Renal cortical epithelial cell (primary cell): ENCODE measurements at regions not wholly inside any gene's neighbourhood (a gene's known extent, or its start where the extent isn't known, plus 50 kb on each side); places are given as distances from the start of the nearest gene placed in this dataset.
A peak's percentile ranks its signal among the peaks of the same experiment; 100 is the strongest.

Source experiments
- DNase-seq: peaks from one replicate; pipeline ENCODE4 v3.0.0-alpha.2; 2011; ENCODE audit warnings: low read depth

DNA sequence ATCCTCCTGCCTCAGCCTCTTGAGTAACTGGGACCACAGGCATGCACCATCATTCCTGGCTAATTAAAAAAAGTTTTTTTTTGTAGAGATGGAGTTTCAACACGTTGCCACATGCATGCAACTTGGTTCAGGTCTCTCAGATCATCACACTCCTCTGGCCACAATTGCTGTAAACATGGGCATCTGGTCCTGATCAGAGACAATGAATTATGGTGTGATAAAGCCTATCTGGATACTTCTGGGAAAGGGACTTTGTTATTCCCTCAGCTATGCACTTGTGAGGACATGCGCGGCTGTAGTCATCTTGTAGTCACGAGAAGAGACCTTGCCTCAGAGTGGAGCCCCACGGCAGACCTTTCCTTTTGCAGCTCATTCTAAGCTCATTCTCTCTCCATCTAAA lies 210.9 kb upstream of the ZFP64 start:
- DNase-seq, result no peak

DNA sequence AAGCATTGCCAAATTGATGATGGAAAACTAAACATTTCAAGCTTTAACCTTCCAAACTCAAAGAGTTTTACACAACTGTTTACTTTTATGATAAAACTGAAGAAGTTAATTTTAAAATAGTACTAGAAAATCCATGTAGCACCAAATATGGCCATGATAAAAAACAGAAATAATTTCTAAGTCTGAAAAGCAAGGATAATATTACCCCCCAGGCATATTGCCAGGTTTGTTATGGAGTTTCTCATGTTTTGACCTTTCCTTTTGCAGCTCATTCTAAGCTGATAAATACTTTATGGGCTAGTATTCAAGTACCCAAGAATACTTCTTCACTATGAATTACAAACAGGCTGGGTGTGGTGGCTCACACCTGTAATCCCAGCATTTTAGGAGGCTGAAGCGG lies 209.9 kb upstream of the ZFP64 start:
- DNase-seq, result no peak

DNA sequence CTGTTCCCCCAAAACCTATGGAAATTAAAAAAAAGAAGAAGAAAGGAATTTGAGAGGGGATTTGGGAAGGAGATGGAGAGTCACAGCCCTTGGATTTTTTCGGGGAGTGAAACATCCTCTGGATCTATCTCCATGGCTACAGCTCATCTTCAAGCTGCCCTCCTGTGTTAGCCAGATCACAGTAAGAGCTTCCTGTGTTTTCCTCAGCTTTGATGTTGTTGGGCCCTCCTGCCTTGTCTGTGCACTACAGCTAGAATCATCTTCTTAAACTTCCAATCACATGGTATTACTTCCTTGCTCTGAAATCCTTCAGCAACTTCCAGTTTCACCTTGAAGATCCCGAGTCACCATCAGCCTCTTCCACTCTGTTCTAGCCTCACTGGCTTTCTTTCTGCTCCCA lies 207.8 kb upstream of the ZFP64 start:
- no peak for DNase-seq

DNA sequence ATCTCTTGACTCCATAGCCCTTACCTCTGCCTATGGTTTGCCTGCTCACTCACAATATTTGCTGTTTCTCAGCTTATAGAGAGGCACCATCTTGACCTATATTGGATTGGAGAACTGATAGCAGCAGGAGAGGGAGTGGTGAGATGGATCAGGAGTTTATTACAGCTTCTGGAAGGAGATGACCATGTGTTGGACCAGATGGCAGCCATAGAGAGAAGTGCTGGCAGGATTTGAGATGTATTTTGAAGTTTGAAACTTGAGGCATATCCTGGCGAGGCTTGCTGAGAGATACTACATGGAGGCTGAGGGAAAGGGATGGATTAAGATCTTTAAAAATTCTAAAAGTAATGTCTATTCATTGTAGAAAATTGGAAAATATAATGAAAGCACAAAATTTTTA lies 198.0 kb upstream of the ZFP64 start:
- no peak for DNase-seq

DNA sequence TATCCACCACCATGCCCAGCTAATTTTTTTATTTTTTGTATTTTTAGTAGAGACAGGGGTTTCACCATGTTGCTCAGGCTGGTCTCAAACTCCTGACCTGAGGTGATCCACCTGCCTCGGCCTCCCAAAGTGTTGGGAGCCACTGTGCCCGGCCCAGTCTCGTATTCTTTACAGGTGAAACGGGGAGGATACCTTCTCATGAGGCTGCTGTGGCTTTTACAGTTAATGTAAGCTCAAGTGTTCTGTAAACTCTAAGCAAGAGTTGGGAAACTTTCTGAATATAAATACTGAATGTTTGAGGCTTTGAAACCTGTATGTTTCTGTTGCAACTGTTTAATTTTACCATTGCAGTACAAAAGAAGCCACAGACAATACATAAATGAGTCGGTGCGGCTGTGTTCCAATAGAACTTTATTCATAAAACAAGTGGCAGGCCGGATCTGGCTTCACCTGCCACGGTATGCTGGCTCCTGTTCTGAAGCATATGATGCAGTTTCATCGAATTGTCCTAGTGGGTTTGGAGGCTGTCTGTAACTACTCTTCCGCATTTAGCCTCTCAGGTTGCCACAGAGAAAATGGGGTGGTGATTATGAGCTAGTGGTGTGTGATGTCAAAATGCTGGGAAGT lies 192.5 kb upstream of the ZFP64 start:
- DNase-seq, result no peak

DNA sequence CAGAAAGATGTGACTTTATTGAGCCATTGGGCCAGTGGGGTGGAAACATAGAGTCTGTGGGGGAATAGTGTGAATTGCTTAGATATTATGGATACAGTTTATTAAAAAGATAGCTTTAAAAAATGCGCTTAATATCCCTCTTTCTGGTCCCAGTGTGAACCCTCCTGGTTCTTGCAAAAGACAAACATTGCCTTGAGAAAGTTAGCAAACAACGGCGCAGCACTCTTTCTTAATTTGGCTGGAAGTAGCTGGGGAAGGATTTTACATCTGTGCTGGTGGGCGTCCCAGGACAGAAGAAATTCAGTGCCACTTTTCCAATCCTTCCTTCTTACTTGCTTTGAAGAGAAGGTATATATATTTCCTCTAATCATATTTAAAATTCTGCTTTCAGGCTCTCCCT lies 191.4 kb upstream of the ZFP64 start:
- no peak for DNase-seq

DNA sequence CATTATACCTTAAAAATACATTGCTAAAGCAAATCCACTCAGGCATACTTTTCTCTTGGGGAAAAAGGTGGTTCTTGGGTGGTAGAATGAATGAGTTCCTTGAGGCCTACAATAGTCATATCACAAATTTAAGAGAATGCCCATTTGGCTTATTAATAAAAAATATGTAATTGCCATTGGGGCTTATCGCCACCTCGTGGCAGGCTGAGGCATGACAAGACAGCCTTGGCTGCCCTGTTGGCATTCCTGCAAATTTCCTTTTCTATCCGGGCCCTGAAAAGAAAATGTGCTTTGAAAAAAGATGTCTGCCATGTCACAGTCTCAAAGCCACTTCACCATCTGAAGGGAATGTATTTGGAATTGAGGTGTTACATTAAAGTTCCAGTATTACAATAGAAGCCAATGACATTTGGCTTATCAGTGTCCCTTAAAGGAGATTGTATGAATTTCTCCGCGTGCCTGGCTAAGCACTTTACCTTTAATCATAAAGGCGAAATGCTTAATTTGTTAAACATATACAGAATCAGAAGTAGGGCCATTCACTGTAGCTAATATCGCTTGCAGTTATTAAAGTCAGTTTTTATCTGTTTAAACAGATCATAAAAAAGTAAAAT lies 188.3 kb upstream of the ZFP64 start:
- DNase-seq, result no peak

DNA sequence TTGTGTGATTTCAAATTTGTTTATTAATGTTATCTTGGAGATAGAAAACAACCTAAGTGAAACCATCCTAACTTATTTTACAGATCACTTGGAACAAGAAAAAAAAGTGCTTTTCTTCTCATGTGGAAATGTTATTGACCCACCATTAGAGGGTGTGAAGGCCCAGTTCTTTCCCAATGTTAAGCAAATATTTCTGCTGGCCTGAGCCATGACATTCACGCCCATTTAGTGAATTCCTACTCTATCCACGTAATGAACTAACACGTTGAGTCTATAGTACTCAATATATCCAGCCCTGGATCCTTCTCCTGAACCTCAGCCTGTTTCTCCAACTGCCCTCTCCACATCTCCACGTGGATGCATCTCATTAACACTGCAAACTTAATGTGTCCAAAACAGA lies 180.6 kb upstream of the ZFP64 start:
- no peak for DNase-seq

DNA sequence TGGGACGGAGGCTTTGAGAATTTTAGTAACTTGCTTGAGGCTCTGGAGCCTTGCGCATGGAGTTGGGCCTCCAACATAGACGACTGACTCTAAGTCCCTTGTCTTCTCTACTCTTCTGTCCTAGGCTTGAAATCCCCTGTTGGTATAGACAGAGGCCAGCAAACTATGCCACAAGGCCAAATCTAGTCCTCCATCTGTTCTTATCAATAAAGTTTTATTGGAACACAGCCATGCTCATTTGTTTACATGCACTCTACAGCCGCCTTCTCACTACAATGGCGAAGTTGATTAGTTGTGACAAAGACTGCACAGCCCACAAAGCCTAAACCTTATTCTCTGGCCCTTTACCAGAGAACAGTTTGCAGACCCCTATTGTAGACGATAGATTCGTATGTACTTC lies 174.1 kb upstream of the ZFP64 start:
- DNase-seq, result no peak

DNA sequence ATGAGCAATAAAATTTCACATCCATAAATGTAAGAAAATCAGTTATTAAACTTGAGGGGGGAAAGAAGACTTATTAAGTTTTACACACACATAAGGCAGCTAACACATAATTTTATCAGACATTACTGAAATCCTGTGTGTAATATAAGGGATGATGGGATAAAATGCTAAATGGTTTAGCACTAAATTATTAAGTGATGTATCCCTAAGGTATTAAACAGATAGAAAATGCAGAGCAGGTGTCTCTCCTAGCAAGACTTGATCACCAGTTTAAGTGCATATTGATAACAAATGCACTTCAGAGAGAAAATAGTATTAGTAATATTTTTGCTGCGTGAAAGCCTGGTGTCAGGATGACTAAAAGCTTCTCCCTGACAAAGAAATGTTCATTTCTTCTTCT lies 172.8 kb upstream of the ZFP64 start:
- no peak for DNase-seq

DNA sequence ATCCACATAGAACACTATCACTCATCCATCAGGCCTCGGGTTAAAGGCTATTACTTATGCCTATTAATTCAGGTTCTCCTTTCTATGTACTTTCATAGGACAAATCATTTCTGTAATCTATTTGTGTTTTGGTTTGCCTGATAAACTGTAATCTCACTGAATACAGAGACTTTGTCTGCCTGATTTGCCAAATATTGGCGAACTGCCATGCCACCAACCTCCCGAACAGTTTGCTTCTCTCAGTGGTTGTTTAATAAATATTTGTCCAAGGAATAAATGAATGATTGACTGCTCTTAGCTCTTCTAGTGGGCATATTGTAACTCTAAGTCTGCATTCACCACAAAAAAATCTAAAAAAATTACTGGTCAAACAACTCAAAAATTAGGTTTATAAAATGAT lies 170.1 kb upstream of the ZFP64 start:
- DNase-seq, result no peak

DNA sequence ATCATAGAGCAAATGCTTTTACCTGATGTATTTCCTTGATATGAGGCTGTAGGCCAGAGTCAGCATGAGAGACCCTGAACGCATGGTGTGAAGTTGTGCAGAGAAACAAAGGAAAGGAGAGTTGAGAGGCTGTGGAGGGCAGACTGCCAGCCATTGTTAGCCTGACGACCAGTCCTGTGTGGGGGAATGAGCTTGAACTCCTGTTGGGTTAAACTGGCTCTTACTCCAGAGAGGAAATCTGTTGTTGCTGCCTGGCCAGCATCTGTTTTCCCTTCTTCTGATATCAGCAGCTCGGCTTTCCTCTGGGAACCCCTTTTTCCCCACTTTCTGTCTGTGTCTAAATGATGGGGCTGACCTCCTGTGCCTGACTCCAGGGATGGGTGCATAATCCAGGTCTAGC lies 158.2 kb upstream of the ZFP64 start:
- DNase-seq, result no peak

DNA sequence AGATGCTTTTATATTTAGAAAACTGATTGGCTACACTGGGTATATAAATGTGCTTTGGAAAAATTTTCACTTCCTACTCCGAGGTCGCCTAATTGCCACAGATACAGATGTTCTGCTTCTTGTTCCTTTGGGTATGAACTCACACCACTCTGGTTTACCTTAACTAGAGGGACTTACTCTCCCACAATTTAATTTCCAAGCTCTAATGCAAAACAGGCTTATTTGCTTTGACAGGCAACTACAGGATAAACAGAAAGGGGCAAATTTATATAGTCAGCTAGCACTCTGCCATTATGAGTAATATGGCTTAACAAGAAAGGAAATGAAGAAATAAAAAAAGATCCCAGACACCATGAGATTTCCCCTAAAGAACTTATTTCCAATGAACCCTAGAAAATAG lies 156.9 kb upstream of the ZFP64 start:
- DNase-seq, result no peak

DNA sequence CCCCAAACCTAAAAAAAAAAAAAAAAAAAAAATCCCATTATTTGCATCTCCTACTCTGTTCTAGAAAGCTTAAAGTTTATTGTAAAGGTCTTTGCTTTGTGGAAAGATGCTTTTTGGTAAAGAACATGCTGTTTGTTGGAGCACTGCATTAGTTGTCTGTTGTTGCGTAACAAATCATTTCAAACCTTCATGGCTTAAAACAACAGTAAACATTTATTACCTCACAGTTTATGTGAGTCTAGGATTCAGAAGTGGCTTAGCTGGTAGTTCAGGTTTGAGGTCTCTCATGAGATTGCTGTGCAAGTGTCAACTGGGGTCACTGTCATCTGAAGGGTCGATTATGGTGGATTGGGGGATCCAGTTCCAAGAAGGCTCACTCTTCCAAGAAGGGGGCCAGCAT lies 155.2 kb upstream of the ZFP64 start:
- no peak for DNase-seq

DNA sequence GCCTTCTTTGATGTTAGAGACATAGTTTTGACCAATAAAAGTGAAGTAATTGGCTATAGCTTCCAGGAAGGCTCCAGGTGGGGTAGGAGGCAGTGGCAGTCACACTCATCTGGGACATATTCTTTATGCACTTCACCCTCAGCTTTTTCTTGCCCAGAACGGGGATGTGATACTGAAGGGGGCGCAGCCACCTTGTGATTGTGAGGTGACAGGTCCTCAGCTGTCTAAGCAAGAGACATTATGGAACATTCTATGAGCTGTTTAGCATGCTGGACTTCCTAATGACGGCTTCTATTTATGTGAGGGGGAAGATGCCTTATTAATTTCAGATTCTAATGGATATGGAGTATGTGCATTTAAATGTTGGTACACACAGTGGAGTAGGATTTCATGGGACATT lies 151.3 kb upstream of the ZFP64 start:
- no peak for DNase-seq

DNA sequence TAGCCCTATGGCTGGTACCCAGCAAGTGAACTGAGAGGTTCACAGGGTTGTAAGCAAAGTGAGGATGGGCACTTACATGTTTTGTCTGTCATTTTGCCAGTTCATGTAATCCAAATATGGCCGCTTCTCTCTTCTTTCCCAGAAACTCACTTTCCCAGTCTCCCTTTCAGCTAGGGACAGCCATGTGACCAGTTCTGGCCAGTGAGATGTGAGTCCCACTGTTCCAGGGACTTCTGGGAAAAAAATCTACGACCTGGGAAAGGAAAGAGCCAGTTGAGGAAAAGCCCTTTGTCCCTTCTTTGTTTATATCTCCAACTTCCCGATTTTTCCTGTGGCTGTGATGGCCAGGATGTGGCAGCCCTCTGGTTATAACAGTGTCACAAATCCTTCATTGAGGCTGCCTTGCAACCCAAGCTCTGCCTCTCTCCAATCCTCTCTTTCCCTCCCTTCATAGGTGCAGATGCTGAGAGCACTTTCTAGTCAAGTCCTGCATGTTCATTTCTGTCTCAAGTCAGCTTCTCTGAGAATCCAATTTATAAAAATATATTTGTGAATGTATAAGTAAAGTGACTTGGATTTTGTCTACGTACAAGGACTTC lies 148.6 kb upstream of the ZFP64 start:
- no peak for DNase-seq

DNA sequence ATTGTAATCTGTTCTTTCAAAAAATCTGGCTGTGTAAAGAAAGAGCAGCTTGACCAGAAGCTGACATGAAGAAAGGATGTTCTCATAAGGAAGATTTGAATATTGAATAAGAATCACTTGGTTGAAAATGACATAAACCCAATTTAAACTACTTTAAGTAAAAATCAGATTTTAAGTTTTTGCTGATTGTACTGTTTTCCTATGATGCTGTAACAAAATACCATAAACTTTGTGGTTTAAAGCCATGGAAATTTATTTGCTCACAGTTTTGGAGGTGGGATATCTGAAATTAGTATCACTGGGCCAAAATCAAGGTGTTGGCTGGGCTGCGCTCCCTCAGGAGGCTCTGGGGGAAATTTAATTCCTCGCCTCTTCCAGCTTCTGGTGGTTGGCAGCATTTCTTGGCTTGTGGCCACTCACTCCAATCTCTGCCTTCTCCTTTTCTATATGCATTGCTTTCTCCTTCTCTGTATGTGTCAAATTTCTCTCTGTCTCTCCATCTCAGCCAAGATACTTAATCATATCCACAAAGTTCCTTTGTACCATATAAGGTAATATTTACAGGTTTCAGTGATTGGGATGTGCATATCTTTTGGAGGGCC lies 141.2 kb upstream of the ZFP64 start:
- DNase-seq, result no peak

DNA sequence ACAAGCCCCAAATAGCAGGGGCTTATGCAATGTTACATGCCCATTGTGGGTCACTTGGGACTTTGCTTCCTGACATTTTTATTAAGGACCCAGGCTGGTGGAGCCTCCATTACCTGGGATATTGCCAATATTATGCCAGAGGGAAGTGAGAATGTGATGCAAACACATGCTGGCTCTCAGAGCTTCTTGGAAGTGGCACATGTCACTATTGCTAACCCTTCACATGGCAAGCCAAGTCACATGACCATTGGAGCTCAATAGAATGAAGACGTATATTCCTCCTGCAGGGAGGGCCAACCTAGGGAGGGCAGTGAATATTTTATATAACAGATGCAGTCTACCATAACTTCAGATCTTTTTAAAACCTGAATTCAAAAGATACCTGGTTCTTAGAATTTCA lies 140.7 kb upstream of the ZFP64 start:
- DNase-seq, result no peak

DNA sequence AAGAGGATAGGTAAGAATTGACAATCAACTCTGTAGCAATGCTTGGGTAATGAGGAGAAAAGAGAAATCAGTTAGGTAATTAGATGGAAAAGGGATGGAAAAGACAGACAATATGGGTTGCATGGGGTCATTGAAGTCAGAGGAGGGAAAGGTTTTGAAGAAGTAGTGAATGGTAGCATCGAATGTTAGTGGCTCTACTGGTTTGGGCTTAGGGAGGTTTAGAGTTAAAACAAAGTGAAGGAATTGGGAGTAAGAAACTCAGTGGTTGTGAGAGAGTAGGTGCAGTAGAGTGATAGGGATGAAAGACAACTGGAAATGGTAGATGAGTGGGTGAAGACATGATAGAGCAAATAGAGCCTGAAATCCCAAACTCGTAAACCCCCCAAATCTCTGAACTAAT lies 140.1 kb upstream of the ZFP64 start:
- DNase-seq, result no peak

DNA sequence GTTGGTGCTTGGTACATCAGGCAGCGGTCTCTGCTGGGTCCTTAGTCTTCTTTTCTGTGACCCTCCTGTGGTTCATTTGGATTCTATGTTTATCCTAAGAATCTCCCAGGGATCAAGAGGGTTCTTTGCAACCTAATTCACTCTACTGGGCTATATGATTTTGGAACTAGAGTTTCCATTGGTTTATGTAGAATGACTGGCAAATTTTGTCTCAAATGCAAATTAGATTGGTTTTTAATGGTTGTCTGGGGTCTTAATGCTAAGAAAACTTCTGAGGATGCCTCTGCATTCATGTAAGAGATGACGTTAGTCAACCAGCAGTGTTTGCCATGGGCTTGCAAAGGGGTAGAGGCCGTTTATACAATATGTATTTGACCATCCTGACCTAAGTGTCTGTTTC lies 129.8 kb upstream of the ZFP64 start:
- no peak for DNase-seq

DNA sequence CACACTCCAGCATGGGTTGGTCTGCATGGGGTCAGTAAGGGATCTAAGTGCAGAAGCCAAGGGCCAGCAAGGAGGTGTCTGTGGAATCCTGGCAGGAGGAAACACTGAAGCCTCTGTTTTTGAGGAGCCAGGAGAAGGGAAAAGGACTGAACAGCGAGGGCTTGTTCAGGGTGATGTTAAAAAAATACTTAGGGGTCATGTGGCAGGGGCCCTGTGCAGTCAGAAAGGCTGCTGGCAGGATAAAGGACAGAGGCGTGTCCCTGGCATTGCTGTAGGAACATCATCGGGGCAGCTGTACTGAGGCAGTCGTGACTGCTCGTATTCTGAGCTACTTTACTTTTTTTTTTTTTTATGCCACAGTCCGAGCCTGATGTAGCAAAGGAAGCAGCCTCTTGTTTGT lies 127.1 kb upstream of the ZFP64 start:
- DNase-seq, result no peak

DNA sequence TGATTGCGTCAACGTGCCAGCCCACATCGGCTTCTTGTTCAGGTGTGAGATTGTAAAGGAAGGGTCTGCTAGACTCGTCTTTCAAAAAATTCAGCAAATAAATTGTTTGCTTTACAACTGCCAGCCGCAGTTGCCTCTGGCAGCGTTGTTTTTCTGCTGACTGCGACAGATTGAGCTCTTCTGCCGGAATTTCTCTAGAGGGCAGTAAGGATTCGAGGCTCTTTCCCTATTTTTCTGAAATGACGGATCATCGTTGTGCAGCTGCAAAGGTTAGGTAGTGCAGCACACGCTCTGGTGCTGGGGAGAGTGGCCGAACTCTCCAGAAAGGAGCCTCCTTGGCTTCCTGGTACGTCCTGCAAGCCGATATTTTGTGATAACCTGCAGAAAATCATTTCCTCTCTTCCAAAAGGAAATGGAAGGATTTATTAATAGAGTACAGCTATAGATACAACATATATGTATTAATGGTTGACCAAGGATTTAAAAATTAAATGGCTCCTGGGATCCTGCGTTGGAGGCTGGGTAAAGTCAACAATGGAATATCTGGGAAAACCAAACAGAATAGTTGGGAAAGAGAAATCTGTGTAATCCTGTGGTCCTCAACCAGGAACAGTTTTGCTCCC lies 121.9 kb upstream of the ZFP64 start:
- peak; percentile 13 for DNase-seq

DNA sequence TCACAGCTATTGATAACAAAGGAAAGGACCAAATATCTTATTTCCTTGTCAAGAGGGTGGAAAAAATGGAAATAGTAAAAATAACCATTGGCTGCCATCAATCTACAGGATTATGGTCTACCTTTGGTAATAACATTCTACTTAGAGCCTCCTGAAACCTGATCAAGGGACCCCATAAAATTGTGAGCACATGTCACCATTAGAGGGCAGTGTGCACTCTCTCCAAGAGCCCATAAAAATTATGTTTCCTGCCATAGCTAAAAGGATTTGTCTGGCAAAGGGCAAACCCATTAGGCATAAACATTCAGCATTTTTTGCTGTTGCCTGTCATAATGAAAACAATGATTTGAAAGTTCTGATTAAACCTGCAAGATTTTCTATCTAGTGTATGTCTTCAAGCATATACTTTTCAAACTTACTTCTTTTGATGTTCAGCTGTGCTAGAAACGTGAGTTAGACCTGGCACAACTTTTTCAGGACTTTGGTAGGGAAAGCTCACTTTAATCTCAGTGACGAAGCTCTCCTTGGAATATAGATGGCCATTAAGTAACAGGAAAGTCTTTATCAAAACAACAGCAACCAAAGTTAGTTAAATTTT lies 120.7 kb upstream of the ZFP64 start:
- DNase-seq, result peak; percentile 52
